CD1c-positive myeloid dendritic cell (primary cell): ENCODE measurements at regions not wholly inside any gene's neighbourhood (a gene's known extent, or its start where the extent isn't known, plus 50 kb on each side); places are given as distances from the start of the nearest gene placed in this dataset.
"Not testable (repeated sequence)": the region's sequence is repeated elsewhere in the genome, so short reads cannot be mapped to it uniquely, and the experiment has no call there.

Experiments used
- DNase-seq: peaks from one replicate; pipeline ENCODE4 v3.0.0-alpha.2; 2016; ENCODE audit errors: extremely low spot score

DNA sequence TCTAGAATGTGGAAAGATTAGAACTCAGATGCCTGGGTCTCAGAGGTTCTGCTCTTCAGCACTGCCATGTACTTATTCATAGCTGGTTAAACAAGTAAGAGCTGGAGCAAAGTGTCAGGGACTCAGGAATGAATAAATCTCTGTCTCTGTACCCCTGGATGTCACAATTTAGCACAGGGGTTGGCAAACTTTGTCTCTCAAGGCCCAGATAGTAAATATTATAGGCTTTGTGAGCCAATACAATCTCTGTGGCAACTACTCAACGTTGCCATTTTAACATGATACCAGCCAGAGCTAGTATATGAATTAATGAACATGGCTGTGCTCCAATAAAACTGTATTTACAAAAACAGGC, 220.3 kb upstream of the MON1B start:
- DNase-seq: no peak

DNA sequence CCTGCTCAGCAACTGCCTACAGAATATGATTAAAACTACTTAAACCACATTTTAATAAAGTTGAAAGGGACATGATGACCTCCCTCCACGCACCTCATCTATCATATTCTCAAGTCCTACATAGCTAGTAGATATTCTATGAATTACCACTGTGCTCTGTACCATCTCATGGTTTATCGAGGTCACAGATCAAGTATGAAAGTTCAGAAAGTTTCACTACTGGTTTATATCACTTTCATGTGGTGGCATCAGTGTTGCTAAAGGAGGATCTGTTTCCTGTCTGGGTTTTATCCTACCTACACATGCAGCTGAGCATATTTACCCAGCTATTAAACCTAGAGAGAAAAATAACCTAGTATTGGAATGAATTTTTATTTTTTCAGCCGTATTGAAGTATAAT, 214.9 kb upstream of the MON1B start:
- DNase-seq: no peak

DNA sequence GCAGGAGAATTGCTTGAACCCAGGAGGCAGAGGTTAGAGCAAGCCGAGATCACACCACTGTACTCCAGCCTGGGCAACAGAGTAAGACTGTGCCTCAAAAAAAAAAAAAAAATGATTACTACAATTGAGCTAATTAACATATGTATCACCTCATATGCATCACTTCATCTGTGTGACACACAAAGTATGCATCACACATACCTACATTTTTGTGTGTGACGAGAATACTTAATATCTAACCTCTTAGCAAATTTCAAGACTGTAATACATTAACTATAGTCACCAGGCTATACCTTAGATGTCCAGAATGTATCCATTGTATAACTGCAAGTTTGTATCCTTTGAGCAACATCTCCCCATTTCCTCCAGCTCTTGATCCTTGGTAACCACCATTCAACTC, 214.2 kb upstream of the MON1B start:
- DNase-seq: no peak

DNA sequence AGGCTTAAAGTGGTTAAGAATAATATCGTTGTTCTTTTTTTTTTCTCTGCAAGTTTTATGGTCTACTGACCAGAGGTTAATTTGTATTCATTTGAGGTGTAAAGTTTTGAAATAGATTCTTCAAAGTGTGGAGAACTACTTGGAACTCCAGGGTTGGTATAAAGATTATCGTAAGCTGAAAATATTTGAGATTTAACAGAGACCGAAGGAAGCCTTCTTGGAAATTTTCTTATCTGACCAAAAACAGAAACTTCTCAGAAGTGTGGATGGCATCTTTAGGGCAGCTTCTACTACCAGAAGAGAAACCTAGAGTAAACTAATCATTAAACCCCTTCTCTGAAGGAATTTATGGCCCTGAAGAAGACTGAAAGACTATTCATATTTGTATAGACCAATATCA, 206.8 kb upstream of the MON1B start:
- DNase-seq: no peak

DNA sequence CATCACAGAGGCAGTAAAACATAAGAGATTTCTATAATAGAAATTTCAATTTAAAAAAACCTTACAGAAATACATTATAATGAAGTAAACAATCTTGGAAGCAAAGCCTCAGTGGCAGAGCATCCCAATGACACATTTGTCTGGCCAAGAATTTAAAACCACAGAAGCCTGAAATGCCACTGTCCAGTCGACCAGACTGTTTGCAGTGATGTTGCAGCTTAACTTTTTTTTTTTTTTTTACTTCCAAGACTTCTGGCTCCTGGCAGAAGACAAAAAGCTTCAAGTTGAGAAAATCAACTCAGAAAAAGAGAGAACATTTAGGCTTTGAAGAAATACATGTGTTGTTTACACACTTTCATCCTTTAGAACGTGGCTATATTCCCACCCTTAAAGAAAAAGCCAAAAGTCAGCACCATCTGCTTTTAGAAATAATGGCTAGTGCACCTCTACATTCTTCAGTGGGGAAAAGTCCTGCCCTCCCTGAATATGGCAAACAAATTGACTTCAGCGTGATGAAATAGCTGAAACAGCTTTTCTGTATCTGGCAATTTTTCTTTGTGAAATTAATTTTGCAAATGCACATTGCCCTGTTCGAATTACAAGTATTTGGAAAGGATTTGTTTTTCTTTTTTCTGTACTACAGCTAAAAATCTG, 205.5 kb upstream of the MON1B start:
- DNase-seq: no peak

DNA sequence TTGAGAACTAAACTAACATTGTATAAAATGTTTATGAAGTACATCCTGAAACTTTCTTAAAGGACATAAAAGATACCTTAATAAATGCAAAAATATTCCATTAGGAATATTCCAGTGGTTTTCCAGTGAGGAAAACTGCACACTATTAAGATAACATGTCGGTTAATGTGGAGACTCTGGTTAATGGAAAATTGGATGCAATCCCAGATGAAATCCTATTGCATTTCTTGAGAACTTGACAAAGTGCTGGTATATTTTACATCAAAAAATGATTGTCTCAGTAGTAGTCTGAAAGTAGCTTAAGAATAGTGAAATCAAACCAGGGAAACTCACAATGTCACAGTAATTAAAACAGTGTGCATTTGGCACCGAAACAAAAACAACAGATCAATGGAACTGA, 202.5 kb upstream of the MON1B start:
- DNase-seq: no peak

DNA sequence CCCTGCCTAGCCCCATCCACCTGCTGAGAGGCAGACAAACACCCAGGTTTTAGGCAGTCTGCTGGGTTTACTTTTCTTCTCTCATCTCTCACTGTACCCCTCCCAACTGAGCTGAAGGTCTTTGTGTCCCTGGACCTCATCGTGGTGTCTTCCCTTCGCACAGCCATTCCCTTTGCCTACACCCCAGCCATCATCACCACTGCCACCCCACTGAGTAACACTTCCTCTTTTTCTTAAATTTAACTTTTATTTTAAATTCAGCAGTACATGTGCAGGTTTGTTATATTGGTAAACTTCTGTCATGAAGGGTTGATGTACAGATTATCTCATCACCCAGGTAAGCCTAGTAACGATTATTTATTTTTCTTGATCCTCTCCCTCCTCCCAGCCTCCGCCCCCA, 188.3 kb upstream of the MON1B start:
- DNase-seq: no peak

DNA sequence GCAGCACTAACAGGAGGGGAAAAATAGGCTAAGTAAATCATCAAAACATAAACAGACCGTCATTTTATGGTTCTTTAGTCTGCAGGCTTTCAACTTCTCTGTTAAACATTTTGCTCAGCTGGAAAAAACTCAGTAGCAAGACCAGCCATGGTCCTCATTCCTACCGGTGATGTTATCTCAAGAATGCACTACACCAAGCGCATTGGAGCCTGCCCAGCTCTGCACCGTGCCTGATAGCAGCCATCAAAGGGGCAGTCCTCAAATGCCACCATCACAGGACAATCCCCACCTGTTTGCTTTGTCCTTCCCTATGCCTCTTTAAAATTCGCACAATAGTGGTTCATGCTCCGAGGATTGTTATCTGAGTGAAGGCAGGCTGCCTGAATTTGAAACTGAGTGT, 181.5 kb upstream of the MON1B start:
- DNase-seq: no peak

DNA sequence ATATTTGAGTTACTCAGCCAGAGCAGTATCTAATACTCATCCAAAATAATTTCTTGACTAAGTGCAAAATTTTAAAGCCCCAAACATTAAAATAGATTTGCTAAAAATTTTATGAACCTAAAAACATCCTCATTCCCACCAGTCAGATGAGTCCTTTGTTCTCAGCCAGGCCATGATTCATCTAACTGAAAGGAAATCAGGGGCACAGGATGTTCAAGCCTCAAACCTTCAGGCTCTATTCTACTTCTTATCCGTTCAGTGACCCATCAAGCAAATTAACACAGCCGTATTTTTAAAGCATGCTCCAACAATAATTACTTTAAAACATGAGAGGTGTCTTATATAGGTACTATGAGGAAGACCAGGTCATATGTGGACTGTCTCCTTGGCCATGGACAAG, 176.5 kb upstream of the MON1B start:
- DNase-seq: no peak

DNA sequence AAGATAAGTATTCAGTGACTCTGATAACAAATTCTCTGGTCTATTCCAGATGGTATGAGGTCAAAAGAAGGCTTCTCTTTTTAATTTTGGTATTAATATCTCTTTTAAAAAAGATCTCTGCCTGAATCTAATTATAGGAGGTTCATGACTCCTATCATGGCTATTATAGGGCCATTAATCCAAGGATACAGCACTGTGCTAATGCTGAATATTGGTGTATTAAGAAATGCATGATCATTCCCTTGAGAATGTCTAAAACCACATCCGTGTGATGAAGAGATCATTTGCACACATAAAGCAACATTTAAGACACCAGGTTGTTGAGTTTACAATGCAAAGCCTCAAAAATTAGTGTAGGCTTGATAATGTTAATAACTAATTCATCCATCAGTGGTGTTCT, 160.4 kb upstream of the MON1B start:
- DNase-seq: no peak

DNA sequence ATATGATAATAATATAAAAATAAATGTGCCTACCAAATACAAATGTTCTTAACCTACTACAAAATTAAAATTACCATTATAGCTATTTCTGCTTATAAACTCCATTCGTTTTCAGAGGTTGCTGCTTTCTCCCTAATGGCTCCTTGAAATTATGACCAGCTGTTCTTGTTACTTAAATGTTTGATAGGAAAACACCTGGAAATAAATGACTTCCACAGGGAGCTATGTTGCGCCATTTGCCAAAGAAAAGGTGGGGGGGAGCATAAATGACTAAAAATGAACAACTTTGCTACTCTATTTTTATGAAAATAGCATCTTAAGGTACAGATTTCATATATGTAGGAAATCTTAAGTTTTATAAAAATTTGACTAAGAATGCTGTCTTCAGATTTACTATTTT, 157.5 kb upstream of the MON1B start:
- DNase-seq: no peak

DNA sequence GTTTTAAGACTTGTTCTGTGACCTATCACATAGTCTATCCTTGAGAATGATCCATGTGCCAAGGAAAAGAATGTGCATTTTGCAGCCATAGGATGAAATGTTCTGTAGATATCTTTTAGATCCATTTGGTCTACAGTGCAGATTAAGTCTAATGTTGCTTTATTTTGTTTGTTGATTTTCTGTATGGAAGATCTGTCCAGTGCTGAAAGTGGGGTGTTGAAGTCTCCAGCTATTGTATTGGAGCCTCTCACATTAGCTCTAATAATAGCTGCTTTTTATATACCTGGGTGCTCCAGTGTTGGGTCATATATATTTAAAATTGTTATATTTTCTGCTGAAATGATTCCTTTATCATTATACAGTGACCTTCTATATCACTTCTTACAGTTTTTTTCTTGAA, 155.6 kb upstream of the MON1B start:
- DNase-seq: no peak

DNA sequence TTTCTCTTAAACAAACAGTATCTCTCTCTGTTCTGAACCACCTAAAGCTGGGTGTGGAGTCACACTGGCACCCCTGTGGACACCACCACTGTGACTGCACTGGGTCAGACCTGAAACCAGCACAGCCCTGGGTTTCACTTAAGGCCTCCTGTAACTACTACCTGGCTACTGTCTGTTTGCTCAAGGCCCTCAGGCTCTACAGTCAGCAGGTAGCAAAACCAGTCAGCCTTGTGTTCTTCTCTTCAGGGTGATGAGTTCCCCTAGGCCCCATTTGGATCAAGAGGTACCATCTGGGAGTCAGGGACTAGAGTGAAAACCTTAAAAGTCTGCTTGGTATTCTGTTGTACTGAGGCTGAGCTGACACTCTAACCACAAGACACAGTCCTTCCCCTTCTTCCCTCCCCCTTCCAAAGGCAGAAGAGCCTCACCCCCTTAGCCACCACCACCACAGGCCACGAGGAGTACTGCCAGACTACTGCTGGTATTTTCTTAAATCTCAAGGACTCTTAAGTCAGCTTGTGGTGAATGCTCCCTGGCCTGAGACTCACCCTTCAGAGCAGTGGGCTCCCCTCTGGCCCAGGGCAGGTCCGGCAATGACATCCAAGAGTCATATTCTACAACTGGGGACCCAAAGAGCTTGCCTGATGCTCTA, 153.2 kb upstream of the MON1B start:
- DNase-seq: no peak

DNA sequence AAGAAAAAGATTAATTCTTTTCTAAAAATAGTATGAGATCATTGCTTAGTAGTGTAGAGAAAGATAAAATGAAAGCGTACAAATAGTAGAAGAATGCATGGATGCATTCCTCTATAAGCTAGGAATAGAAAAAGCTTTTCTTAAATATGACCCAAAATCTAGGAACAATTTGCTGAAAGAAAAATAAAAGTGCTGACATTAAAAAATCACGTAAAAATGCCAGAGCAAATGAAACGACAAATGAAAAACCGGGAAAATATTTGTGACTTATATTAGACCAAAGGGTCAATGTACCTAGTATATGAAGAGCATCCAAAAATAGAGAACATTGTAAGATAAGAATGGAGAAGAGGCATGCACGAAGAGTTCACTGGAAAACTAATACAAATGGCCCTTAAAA, 149.5 kb upstream of the MON1B start:
- no peak for DNase-seq

DNA sequence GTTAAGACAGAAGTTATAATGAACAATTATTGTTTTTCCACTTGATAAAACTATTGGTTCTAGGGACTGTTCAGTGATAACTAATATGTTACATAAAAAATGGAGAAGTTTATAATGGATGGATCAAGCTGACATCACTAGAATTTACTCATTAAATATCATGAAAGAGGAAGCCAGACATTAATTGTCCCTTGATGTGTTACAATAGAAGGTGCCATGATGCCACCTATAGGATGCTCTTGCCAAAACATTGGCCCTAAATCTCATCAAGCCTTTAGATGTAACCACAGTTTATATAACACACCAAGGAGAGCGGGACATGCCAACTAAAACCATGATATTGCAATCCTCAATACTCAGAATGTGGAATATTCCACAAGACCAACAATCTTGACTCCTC, 147.9 kb upstream of the MON1B start:
- DNase-seq: no peak

DNA sequence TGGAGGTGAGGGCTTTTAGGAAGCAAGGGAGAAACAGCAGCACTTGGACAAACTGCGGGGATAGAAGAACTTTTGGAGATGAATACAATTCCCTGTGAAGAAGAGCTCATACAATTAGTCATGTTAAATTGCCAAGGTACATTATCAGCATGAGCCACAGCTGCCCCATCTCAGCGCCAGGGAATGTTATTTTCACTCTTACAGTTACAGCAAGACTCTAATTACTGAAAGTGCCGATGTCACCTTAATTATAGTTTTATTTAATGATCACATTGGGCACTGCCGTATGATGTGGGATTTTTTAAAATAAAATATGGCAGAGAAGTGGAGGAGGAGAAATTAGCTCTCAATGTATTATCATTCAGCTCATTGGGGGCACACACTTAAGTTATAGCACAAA, 144.8 kb upstream of the MON1B start:
- no peak for DNase-seq

DNA sequence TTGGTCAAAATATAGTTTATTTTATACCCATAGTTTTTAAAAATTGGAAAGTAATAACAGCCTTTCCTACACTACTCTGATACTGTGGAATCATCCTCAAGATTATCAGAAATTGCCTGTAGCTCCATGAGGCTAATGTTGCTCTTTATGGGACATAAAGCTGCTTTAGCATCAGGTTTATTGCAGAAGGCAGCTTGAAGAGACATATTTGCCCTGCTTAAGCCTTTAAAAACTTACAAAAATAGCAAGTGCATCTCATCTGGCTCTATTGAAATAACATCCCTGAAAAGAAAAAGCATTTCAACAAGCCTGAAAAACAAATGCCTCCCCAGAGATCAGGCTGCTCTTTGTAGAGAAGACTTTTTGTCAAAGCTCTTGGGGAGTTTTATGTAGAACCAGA, 142.9 kb upstream of the MON1B start:
- DNase-seq: no peak

DNA sequence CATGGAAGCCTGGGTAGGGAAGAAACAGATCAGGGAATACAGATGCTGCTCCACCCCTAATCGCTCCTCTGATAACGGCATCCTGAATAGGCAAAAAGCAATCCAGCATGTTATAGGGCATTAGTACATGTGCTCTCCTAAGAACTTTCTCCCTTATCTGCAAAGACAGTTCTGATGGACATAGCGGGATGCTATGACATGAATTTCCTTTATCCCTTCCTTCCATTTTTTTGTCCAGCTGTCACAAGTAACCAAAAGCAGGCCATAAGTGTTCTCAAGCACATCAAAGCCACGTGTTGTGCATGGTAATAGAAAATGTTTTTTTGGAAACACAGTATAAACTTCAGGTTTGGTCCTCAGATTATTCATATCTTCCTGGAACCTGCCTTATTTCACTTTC, 141.4 kb upstream of the MON1B start:
- DNase-seq: no peak

DNA sequence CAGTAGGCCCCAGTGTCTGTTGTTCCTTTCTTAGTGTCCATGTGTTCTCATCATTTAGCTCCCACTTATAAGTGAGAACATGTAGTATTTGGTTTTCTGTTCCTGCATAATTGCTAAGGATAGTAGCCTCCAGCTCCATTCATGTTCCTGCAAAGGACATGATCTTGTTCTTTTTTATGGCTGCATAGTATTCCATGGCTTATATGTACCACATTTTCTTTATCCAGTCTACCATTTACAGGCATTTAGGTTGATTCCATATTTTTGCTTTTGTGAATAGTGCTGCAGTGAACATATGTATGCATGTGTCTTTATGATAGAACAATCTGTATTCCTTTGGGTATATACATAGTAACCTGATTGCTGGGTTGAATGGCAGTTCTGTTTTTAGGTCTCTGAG, 134.4 kb upstream of the MON1B start:
- not testable (repeated sequence) for DNase-seq

DNA sequence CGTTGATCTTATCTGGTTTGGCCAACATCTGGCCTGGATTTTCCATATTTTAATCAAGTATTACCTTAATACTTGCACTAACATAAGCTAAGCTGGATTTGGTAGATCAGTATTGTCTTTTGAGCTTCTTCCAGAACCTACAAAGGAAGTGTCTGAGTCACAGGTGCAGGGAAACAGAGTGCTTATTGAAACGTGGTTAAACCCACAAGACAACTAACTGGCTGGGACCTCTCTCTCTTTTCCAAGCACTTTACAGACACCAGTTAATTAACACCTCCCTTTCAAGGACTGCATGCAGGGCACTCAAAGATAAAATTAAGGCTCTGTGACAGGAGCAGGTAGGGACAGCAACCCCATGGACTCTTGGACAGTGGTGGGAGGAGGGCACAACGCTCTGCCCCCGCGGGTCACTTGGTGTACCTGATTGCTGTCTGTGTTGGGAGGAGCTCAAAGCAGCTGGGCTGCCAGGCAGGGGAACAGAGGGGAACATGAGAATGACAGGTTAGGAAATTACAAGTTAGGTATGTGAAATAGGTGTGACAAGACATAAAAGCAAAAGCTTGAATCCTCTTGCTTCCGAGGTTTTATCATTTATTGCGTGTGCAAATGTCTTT, 133.7 kb upstream of the MON1B start:
- DNase-seq: no peak

DNA sequence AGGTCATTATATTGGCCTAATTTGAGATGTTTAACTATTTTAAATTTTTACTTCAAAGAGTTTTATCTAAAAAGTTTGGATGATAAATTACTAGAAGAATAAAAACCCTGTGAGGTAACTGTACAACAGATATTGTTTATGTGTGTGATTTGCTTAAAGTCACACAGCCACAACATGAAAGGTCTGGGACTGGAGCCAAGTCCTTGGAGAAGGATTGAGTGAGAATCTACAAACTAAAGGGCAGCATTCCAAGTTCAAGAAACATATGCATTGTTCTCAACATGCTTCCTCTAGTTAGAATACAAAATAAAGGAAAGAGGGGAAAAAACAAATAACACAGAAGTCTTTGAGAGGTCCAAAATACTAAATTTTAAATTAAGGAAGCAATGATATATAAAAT, 131.5 kb upstream of the MON1B start:
- no peak for DNase-seq

DNA sequence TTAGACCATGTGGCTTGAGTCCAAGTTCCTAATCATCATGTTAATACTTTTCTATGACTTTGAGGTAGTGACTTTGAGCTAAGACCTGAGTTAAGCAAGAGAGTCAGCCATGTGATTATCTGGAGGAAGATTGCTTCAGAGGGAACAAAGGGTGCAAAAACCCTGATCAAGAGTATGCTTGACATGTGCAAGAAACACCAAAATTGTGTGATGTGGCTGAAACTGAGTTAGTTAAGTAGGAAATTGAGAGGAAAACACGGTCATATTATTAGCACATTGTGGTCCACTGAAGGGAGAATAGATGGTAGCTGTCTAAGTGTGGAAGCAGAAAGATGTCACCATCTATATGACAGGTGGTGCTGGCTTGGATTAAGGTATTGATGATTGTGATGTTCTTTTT, 130.4 kb upstream of the MON1B start:
- no peak for DNase-seq

DNA sequence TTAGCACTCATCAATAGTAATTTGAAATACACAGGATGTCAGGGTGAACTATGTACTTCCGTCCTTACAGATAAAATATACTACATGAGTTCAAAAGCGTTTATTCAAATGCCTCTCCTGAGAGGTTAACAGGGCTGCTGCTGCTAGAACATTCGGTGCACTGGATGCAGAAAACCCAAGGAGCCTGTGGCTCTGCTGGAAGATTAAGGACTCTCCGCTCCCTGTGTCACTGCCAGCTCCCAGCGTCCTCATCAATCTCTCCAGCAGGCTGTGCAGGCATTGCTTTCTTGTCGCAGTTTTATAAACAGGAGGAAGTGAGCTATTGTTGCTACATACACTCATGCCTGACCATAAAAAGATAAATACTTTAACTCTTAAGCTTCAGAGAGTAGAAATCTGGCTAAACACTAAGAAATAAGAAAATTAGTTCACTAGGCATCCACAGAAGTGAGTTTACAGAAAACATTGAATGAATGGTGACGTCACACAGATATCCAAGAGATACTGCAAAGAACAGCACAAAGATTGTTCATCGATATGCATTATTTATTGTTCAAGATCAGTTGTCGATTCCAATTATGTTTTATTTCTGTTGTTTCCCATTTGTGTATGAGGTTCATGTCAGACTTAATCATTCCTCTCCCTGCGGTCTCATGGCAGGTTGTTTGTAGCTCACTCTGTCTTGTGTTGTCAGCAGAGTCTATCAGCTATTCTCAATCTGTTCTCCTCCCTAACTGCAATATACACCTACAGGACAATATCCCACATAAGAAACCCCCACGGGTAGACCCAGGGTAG, 127.9 kb upstream of the MON1B start:
- no peak for DNase-seq
